ENCODE measurements at regions not wholly inside any gene's neighbourhood (a gene's known extent, or its start where the extent isn't known, plus 50 kb on each side); places are given as distances from the start of the nearest gene placed in this dataset.

DNA sequence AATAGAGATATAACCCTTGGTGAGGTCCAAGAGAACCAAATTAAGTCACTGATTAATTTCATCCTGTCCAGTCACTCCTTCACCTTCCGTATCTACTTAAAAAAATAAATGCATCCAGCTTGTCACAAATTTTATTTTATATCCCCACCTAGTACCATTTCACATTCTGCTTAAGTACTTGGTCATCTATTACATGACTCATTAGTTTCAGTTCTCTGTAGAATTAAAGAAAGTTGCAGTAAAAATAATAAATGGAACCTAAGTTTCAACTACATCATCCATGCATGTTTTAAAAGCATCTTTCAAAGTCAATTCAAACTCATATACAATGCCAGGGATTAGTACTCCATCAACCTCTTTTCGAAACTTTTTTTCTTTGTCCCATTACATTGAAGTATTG is 130.2 kb downstream of the SH2D1A start:
- Mint-ChIP-seq H3K4me1 (ENCODE audit: low read depth, unreplicated experiment) (no peaks in the 10 kb centered on the region), H3K9me3 (ENCODE audit: unreplicated experiment) (no peaks in the 10 kb centered on the region), H3K4me3 (ENCODE audit: unreplicated experiment) (no peak overlapping the region), H3K36me3 (ENCODE audit: unreplicated experiment) (no peaks in the 10 kb centered on the region), H3K27me3 (ENCODE audit: unreplicated experiment) (no peaks in the 10 kb centered on the region), H3K27ac (ENCODE audit: unreplicated experiment) (no peak overlapping the region)
- no peak for DNase-seq
- TF ChIP-seq, protein P1, sequence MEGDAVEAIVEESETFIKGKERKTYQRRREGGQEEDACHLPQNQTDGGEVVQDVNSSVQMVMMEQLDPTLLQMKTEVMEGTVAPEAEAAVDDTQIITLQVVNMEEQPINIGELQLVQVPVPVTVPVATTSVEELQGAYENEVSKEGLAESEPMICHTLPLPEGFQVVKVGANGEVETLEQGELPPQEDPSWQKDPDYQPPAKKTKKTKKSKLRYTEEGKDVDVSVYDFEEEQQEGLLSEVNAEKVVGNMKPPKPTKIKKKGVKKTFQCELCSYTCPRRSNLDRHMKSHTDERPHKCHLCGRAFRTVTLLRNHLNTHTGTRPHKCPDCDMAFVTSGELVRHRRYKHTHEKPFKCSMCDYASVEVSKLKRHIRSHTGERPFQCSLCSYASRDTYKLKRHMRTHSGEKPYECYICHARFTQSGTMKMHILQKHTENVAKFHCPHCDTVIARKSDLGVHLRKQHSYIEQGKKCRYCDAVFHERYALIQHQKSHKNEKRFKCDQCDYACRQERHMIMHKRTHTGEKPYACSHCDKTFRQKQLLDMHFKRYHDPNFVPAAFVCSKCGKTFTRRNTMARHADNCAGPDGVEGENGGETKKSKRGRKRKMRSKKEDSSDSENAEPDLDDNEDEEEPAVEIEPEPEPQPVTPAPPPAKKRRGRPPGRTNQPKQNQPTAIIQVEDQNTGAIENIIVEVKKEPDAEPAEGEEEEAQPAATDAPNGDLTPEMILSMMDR (IDR thresholded peaks at IDR 0.05; ENCODE audit: partially characterized antibody, unreplicated experiment), result no peak

DNA sequence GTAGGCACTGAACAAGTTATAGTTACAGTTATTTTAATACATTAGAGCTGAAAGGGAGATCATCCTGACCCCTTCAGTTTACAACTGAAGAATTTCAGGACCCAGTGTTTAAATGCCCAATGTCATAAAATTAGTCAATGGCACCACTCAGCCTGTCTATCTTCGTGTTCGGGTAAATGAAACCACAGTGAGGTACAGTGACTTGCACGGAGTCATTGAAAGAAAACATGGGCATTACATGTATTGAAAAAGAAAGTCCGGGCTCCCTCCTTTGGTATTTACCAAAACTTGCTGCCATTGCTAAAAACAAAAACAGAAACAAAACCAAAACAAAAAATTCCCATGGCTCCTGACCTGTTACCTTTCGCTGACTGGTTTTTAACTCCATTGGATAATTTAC is 131.7 kb downstream of the SH2D1A start:
- H3K4me1 Mint-ChIP-seq (ENCODE audit: low read depth, unreplicated experiment), result no peaks in the 10 kb centered on the region
- H3K27me3 Mint-ChIP-seq (ENCODE audit: unreplicated experiment), result no peaks in the 10 kb centered on the region
- H3K27ac Mint-ChIP-seq (ENCODE audit: unreplicated experiment), result no peak overlapping the region
- no peaks in the 10 kb centered on the region for H3K36me3 Mint-ChIP-seq (ENCODE audit: unreplicated experiment)
- no peak for DNase-seq
- TF ChIP-seq, protein P1 (IDR thresholded peaks at IDR 0.05; ENCODE audit: partially characterized antibody, unreplicated experiment), result no peak
- H3K4me3 Mint-ChIP-seq (ENCODE audit: unreplicated experiment), result no peak overlapping the region
- H3K9me3 Mint-ChIP-seq (ENCODE audit: unreplicated experiment), result no peaks in the 10 kb centered on the region

DNA sequence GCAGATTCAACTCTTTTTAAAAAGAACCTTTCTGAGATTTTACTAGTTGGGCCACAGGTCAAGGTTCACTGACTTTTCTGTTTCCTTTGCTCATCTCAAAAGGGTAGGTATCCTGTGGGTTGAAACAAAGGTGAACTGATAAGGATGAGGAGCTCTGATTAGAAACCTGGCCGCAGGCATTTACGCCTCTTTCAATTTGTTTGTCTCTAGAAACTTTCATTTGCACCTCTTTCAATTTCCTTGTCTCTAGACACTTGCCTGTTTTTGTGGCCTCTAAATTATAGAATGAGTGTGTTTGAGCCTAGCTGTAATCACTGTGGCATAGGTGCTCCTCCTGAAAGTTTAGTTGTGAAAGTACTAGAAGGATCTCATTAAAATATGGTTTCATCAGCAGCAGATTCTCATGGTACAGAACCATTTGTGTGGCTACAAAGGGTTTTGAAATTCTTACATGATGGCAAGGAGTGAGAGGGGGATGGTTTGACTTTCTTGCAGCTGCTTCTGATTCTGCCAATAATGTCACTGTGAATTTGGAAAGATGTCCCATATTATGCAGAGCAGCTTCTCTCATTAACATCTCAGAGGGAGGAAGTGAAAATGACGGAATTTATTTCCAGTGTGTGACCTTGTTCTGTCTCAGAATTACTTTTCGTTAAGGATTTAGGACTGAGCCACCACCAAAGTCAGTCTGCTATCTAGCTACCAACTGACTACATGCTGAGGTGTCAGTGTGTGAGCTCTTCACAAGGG is 142.2 kb downstream of the SH2D1A start:
- no peak for DNase-seq
- H3K27me3 Mint-ChIP-seq (ENCODE audit: unreplicated experiment), result no peaks in the 10 kb centered on the region
- H3K36me3 Mint-ChIP-seq (ENCODE audit: unreplicated experiment), result no peaks in the 10 kb centered on the region
- H3K27ac Mint-ChIP-seq (ENCODE audit: unreplicated experiment), result no peak overlapping the region
- no peaks in the 10 kb centered on the region for H3K4me1 Mint-ChIP-seq (ENCODE audit: low read depth, unreplicated experiment)
- H3K9me3 Mint-ChIP-seq (ENCODE audit: unreplicated experiment), result no peaks in the 10 kb centered on the region
- no peak overlapping the region for H3K4me3 Mint-ChIP-seq (ENCODE audit: unreplicated experiment)
- TF ChIP-seq, protein P1 (IDR thresholded peaks at IDR 0.05; ENCODE audit: partially characterized antibody, unreplicated experiment), result no peak

DNA sequence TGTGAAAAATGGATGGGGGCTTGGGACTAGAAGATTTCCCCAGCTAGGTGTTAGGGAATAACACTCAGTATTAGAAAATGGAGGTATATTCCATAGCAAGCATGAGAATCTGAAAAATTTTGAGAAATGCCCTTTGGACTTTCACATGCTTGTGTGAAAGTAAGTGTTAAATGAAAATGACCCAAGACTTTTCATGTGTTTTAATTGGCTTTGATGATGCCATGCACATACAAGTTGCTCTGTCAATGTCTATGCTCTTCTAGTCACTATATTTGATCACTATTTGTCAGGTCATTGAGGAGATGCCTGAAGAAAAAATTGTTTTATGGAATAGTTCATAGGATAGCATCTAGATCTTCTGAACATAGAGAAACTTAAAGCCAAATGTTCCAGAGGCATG is 147.6 kb downstream of the SH2D1A start:
- Mint-ChIP-seq H3K4me3 (ENCODE audit: unreplicated experiment) (no peak overlapping the region), H3K9me3 (ENCODE audit: unreplicated experiment) (no peaks in the 10 kb centered on the region), H3K4me1 (ENCODE audit: low read depth, unreplicated experiment) (no peaks in the 10 kb centered on the region), H3K27me3 (ENCODE audit: unreplicated experiment) (no peaks in the 10 kb centered on the region), H3K36me3 (ENCODE audit: unreplicated experiment) (no peaks in the 10 kb centered on the region), H3K27ac (ENCODE audit: unreplicated experiment) (no peak overlapping the region)
- no peak for DNase-seq
- TF ChIP-seq, protein P1 (IDR thresholded peaks at IDR 0.05; ENCODE audit: partially characterized antibody, unreplicated experiment), result no peak

DNA sequence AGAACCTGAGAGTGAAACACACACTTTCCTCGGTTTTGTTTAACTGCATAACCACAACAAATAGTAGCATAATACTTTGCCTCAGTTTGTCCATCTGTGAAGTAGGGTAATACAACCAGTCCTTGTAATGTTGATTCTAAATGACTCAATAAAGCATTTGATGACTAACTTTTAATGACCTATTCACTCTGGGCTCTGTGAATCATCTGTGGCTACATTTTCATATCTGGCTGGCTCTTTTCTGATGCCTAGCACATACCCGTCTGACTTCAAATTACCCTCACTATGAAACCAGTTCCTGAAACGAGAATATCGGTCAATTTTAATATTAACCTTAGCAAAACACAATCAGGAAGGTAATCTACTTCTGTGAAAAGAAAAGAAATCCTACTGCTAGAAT is 151.0 kb downstream of the SH2D1A start:
- TF ChIP-seq, protein P1 (IDR thresholded peaks at IDR 0.05; ENCODE audit: partially characterized antibody, unreplicated experiment), result no peak
- no peak overlapping the region for H3K27ac Mint-ChIP-seq (ENCODE audit: unreplicated experiment)
- H3K36me3 Mint-ChIP-seq (ENCODE audit: unreplicated experiment), result no peaks in the 10 kb centered on the region
- no peak for DNase-seq
- H3K27me3 Mint-ChIP-seq (ENCODE audit: unreplicated experiment), result no peaks in the 10 kb centered on the region
- no peaks in the 10 kb centered on the region for H3K9me3 Mint-ChIP-seq (ENCODE audit: unreplicated experiment)
- H3K4me1 Mint-ChIP-seq (ENCODE audit: low read depth, unreplicated experiment), result peaks cover 3% of the 10 kb centered on the region
- no peak overlapping the region for H3K4me3 Mint-ChIP-seq (ENCODE audit: unreplicated experiment)
